ENCODE measurements at regions not wholly inside any gene's neighbourhood (a gene's known extent, or its start where the extent isn't known, plus 50 kb on each side); places are given as distances from the start of the nearest gene placed in this dataset.

- no peak for TF ChIP-seq MYC (IDR thresholded peaks at IDR 0.05; ENCODE audit: low read depth, low read length)
- TF ChIP-seq, protein P1, sequence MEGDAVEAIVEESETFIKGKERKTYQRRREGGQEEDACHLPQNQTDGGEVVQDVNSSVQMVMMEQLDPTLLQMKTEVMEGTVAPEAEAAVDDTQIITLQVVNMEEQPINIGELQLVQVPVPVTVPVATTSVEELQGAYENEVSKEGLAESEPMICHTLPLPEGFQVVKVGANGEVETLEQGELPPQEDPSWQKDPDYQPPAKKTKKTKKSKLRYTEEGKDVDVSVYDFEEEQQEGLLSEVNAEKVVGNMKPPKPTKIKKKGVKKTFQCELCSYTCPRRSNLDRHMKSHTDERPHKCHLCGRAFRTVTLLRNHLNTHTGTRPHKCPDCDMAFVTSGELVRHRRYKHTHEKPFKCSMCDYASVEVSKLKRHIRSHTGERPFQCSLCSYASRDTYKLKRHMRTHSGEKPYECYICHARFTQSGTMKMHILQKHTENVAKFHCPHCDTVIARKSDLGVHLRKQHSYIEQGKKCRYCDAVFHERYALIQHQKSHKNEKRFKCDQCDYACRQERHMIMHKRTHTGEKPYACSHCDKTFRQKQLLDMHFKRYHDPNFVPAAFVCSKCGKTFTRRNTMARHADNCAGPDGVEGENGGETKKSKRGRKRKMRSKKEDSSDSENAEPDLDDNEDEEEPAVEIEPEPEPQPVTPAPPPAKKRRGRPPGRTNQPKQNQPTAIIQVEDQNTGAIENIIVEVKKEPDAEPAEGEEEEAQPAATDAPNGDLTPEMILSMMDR (IDR thresholded peaks at IDR 0.05; ENCODE audit: extremely low read depth in 1 of 2, insufficient read depth in 1 of 2, low read depth in 1 of 2, low read length in 2 of 2), result no peak
- TF ChIP-seq FOS (IDR thresholded peaks at IDR 0.05; ENCODE audit: borderline replicate concordance, insufficient read depth, low read length), result no peak
- TF ChIP-seq EZH2 (IDR thresholded peaks at IDR 0.05; ENCODE audit: borderline replicate concordance, low read depth, low read length, severe bottlenecking), result no peak
Measured at GRCh38 chr5:124868676-124869075, 122.2 kb upstream of the ZNF608 start.

Data from endothelial cell of umbilical vein (primary cell).